ENCODE measurements at regions not wholly inside any gene's neighbourhood (a gene's known extent, or its start where the extent isn't known, plus 50 kb on each side); places are given as distances from the start of the nearest gene placed in this dataset.

- H3K27ac ChIP-seq (replicated peaks) = no peak overlapping the region
- TF ChIP-seq POLR2AphosphoS5 (IDR thresholded peaks at IDR 0.05; ENCODE audit: low read depth) = no peak
- no peak for TF ChIP-seq SPI1 (IDR thresholded peaks at IDR 0.05; ENCODE audit: borderline replicate concordance, low read depth)
- TF ChIP-seq GABPA (IDR thresholded peaks at IDR 0.05; ENCODE audit: low read depth) = no peak
- no peak for TF ChIP-seq REST (IDR thresholded peaks at IDR 0.05; ENCODE audit: insufficient replicate concordance, low read depth)
- no peak for TF ChIP-seq CTCF (IDR thresholded peaks at IDR 0.05; ENCODE audit: insufficient read depth, low read length)
- no peaks in the 10 kb centered on the region for H3K27me3 ChIP-seq (ENCODE audit: insufficient read depth, poor library complexity, severe bottlenecking)
These were observed 228.6 kb upstream of the SUCLG2 start for GRCh38 chr3:67882981-67883380.

GRCh38 chr3:67876261-67876660, 221.8 kb upstream of the SUCLG2 start:
- Histone ChIP-seq H3K4me3 (replicated peaks; ENCODE audit: insufficient read depth, low read length) (no peak overlapping the region), H3K27me3 (ENCODE audit: insufficient read depth, poor library complexity, severe bottlenecking) (no peaks in the 10 kb centered on the region), H3K27ac (replicated peaks) (no peak overlapping the region)
- DNase-seq (ENCODE audit: low read depth in 1 of 2, low spot score in 1 of 2) = no peak
- TF ChIP-seq REST (IDR thresholded peaks at IDR 0.05; ENCODE audit: insufficient replicate concordance, low read depth) = no peak
- no peak for TF ChIP-seq POLR2AphosphoS5 (IDR thresholded peaks at IDR 0.05; ENCODE audit: low read depth)
- no peak for TF ChIP-seq CTCF (IDR thresholded peaks at IDR 0.05; ENCODE audit: insufficient read depth, low read length)
- TF ChIP-seq GABPA (IDR thresholded peaks at IDR 0.05; ENCODE audit: low read depth) = no peak
- TF ChIP-seq SPI1 (IDR thresholded peaks at IDR 0.05; ENCODE audit: borderline replicate concordance, low read depth) = no peak

More at GRCh38 chr3:67882981-67883380, 228.6 kb upstream of the SUCLG2 start:
- DNase-seq (ENCODE audit: low read depth in 1 of 2, low spot score in 1 of 2) = no peak
- no peak overlapping the region for H3K4me3 ChIP-seq (replicated peaks; ENCODE audit: insufficient read depth, low read length)

GRCh38 chr3:67875858-67876257, 221.4 kb upstream of the SUCLG2 start:
- H3K27ac ChIP-seq (replicated peaks) = no peak overlapping the region

More at GRCh38 chr3:67875858-67876257, 221.4 kb upstream of the SUCLG2 start:
- Histone ChIP-seq H3K4me3 (replicated peaks; ENCODE audit: insufficient read depth, low read length) (no peak overlapping the region), H3K27me3 (ENCODE audit: insufficient read depth, poor library complexity, severe bottlenecking) (no peaks in the 10 kb centered on the region)
- TF ChIP-seq SPI1 (IDR thresholded peaks at IDR 0.05; ENCODE audit: borderline replicate concordance, low read depth) (no peak), GABPA (IDR thresholded peaks at IDR 0.05; ENCODE audit: low read depth) (no peak), REST (IDR thresholded peaks at IDR 0.05; ENCODE audit: insufficient replicate concordance, low read depth) (no peak), POLR2AphosphoS5 (IDR thresholded peaks at IDR 0.05; ENCODE audit: low read depth) (no peak), CTCF (IDR thresholded peaks at IDR 0.05; ENCODE audit: insufficient read depth, low read length) (no peak)
- no peak for DNase-seq (ENCODE audit: low read depth in 1 of 2, low spot score in 1 of 2)
